ENCODE measurements at regions not wholly inside any gene's neighbourhood (a gene's known extent, or its start where the extent isn't known, plus 50 kb on each side); places are given as distances from the start of the nearest gene placed in this dataset.

GRCh38 chr2:64221935-64222334 lies 77.7 kb upstream of the PELI1 start:
- DNase-seq (ENCODE audit: low spot score), result no peak

- DNase-seq (ENCODE audit: low spot score), result no peak
Measured at GRCh38 chr2:64222351-64222750, 78.1 kb upstream of the PELI1 start.

GRCh38 chr2:64223055-64223454 lies 78.8 kb upstream of the PELI1 start:
- no peak for DNase-seq (ENCODE audit: low spot score)

GRCh38 chr2:64225491-64225890 lies 81.3 kb upstream of the PELI1 start:
- no peak for DNase-seq (ENCODE audit: low spot score)

GRCh38 chr2:64226611-64227010 lies 82.4 kb upstream of the PELI1 start:
- DNase-seq (ENCODE audit: low spot score), result no peak

- no peak for DNase-seq (ENCODE audit: low spot score)
Measured at GRCh38 chr2:64227603-64228125, 83.4 kb upstream of the PELI1 start.

GRCh38 chr2:64228126-64228678 lies 84.0 kb upstream of the PELI1 start:
- DNase-seq (ENCODE audit: low spot score), result peak; percentile 73

GRCh38 chr2:64228918-64229317 lies 84.7 kb upstream of the PELI1 start:
- no peak for DNase-seq (ENCODE audit: low spot score)

- no peak for DNase-seq (ENCODE audit: low spot score)
Measured at GRCh38 chr2:64230540-64230939, 86.3 kb upstream of the PELI1 start.

GRCh38 chr2:64232266-64232665 lies 88.0 kb upstream of the PELI1 start:
- DNase-seq (ENCODE audit: low spot score), result no peak

GRCh38 chr2:64233376-64233922 lies 89.2 kb upstream of the PELI1 start:
- DNase-seq (ENCODE audit: low spot score), result no peak

- no peak for DNase-seq (ENCODE audit: low spot score)
Measured at GRCh38 chr2:64234150-64234549, 89.9 kb upstream of the PELI1 start.

- DNase-seq (ENCODE audit: low spot score), result no peak
Measured at GRCh38 chr2:64234785-64235184, 90.6 kb upstream of the PELI1 start.

GRCh38 chr2:64237266-64237665 lies 93.0 kb upstream of the PELI1 start:
- DNase-seq (ENCODE audit: low spot score), result no peak

GRCh38 chr2:64238799-64239198 lies 94.6 kb upstream of the PELI1 start:
- DNase-seq (ENCODE audit: low spot score), result no peak

- no peak for DNase-seq (ENCODE audit: low spot score)
Measured at GRCh38 chr2:64243081-64244036, 99.1 kb upstream of the PELI1 start.

- DNase-seq (ENCODE audit: low spot score), result no peak
Measured at GRCh38 chr2:64244037-64244416, 99.8 kb upstream of the PELI1 start.

- no peak for DNase-seq (ENCODE audit: low spot score)
Measured at GRCh38 chr2:64245631-64246030, 101.4 kb upstream of the PELI1 start.

- no peak for DNase-seq (ENCODE audit: low spot score)
Measured at GRCh38 chr2:64246962-64247361, 102.7 kb upstream of the PELI1 start.

- no peak for DNase-seq (ENCODE audit: low spot score)
Measured at GRCh38 chr2:64249426-64249825, 105.2 kb upstream of the PELI1 start.

- DNase-seq (ENCODE audit: low spot score), result no peak
Measured at GRCh38 chr2:64250063-64250462, 105.8 kb upstream of the PELI1 start.

GRCh38 chr2:64250751-64251423 lies 106.7 kb upstream of the PELI1 start:
- no peak for DNase-seq (ENCODE audit: low spot score)
